HepG2 (cell line): ENCODE measurements at regions not wholly inside any gene's neighbourhood (a gene's known extent, or its start where the extent isn't known, plus 50 kb on each side); places are given as distances from the start of the nearest gene placed in this dataset.
"Not testable (repeated sequence)": the region's sequence is repeated elsewhere in the genome, so short reads cannot be mapped to it uniquely, and the experiment has no call there.

ENCODE experiments used
- FOXK2 ChIP-seq: fragments of 450-650 bp; IDR thresholded peaks from 2 replicates; pipeline ENCODE4 v1.6.1; 2016
- GABPB1 ChIP-seq: IDR thresholded peaks from 2 replicates; pipeline ENCODE4 v1.6.1; 2016; ENCODE audit warnings: mild to moderate bottlenecking, missing genetic modification reagents, moderate library complexity, missing compliant biosample characterization
- JUN ChIP-seq: sonication (generic); formaldehyde crosslinking; IDR thresholded peaks from 2 replicates; pipeline ENCODE4 v1.4.0; 2020; ENCODE audit warnings: mild to moderate bottlenecking, missing genetic modification reagents
- NFE2L2 ChIP-seq: fragments of 150-350 bp; IDR thresholded peaks from 2 replicates; pipeline ENCODE4 v1.6.1; 2014; ENCODE audit warnings: low read length
- POLR2AphosphoS5 ChIP-seq: IDR thresholded peaks from 2 replicates; pipeline ENCODE4 v1.6.1; 2012; ENCODE audit warnings: low read depth, low read length
- ZNF253 ChIP-seq: sonication (generic); formaldehyde crosslinking; IDR thresholded peaks from 2 replicates; pipeline ENCODE4 v1.8.0; 2022; ENCODE audit warnings: mild to moderate bottlenecking, missing genetic modification reagents, borderline replicate concordance
- TF ChIP-seq, protein P1 (sequence below): sonication (generic); formaldehyde crosslinking; IDR thresholded peaks from 2 replicates; pipeline ENCODE4 v1.8.1; 2023; ENCODE audit warnings: mild to moderate bottlenecking, missing genetic modification reagents, borderline replicate concordance
- TF ChIP-seq, protein P2 (sequence below): sonication (generic); formaldehyde crosslinking; IDR thresholded peaks from 2 replicates; pipeline ENCODE4 v1.5.0; 2020; ENCODE audit warnings: missing genetic modification reagents

- not testable (repeated sequence) for TF ChIP-seq NFE2L2; GABPB1 (CRISPR knock-in tag); FOXK2; POLR2AphosphoS5; JUN; ZNF253 (CRISPR knock-in tag)
- TF ChIP-seq, protein P1, sequence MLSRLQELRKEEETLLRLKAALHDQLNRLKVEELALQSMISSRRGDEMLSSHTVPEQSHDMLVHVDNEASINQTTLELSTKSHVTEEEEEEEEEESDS (CRISPR knock-in tag): not testable (repeated sequence)
- TF ChIP-seq, protein P2, sequence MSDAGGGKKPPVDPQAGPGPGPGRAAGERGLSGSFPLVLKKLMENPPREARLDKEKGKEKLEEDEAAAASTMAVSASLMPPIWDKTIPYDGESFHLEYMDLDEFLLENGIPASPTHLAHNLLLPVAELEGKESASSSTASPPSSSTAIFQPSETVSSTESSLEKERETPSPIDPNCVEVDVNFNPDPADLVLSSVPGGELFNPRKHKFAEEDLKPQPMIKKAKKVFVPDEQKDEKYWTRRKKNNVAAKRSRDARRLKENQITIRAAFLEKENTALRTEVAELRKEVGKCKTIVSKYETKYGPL: not testable (repeated sequence)
Observed at GRCh38 chr4:69348746-69349145, 68.5 kb downstream of the UGT2B28 start.
